Pulmonary artery endothelial cell (primary cell): ENCODE measurements at regions not wholly inside any gene's neighbourhood (a gene's known extent, or its start where the extent isn't known, plus 50 kb on each side); places are given as distances from the start of the nearest gene placed in this dataset.

Experiments
- DNase-seq: peaks from one replicate; pipeline ENCODE4 v3.0.0-alpha.2; 2011; ENCODE audit warnings: low read depth, low spot score

- no peak for DNase-seq
Observed at GRCh38 chr6:50217841-50218240, 168.1 kb upstream of the DEFB112 start.

- DNase-seq, result no peak
Observed at GRCh38 chr6:50236164-50236563, 186.4 kb upstream of the DEFB112 start.

- no peak for DNase-seq
Observed at GRCh38 chr6:50239853-50240252, 190.1 kb upstream of the DEFB112 start.

- DNase-seq, result no peak
Observed at GRCh38 chr6:50240986-50241385, 191.3 kb upstream of the DEFB112 start.

GRCh38 chr6:50249493-50249892 lies 199.8 kb upstream of the DEFB112 start:
- no peak for DNase-seq

- no peak for DNase-seq
Observed at GRCh38 chr6:50257322-50257721, 207.6 kb upstream of the DEFB112 start.

- DNase-seq, result no peak
Observed at GRCh38 chr6:50259903-50260302, 210.2 kb upstream of the DEFB112 start.

- DNase-seq, result no peak
Observed at GRCh38 chr6:50264995-50265571, 215.4 kb upstream of the DEFB112 start.

- no peak for DNase-seq
Observed at GRCh38 chr6:50270415-50270814, 220.7 kb upstream of the DEFB112 start.

- no peak for DNase-seq
Observed at GRCh38 chr6:50271266-50271665, 221.5 kb upstream of the DEFB112 start.

- DNase-seq, result no peak
Observed at GRCh38 chr6:50271817-50272216, 222.1 kb upstream of the DEFB112 start.

GRCh38 chr6:50272611-50273010 lies 222.9 kb upstream of the DEFB112 start:
- DNase-seq, result no peak

GRCh38 chr6:50276771-50277261 lies 227.1 kb upstream of the DEFB112 start:
- DNase-seq, result no peak

GRCh38 chr6:50277774-50278173 lies 228.0 kb upstream of the DEFB112 start:
- no peak for DNase-seq

- DNase-seq, result no peak
Observed at GRCh38 chr6:50278663-50279062, 228.9 kb upstream of the DEFB112 start.

- DNase-seq, result no peak
Observed at GRCh38 chr6:50285735-50286134, 236.0 kb upstream of the DEFB112 start.

- DNase-seq, result no peak
Observed at GRCh38 chr6:50288241-50288640, 238.5 kb upstream of the DEFB112 start.

- DNase-seq, result no peak
Observed at GRCh38 chr6:50288881-50289280, 239.2 kb upstream of the DEFB112 start.

GRCh38 chr6:50289366-50289765 lies 239.6 kb upstream of the DEFB112 start:
- DNase-seq, result no peak

- DNase-seq, result no peak
Observed at GRCh38 chr6:50301307-50301706, 251.6 kb upstream of the DEFB112 start.

- DNase-seq, result no peak
Observed at GRCh38 chr6:50305660-50306059, 255.9 kb upstream of the DEFB112 start.

- no peak for DNase-seq
Observed at GRCh38 chr6:50318536-50318935, 268.8 kb upstream of the DEFB112 start.

GRCh38 chr6:50330347-50330746 lies 280.6 kb upstream of the DEFB112 start:
- DNase-seq, result no peak

- DNase-seq, result no peak
Observed at GRCh38 chr6:50330963-50331362, 281.2 kb upstream of the DEFB112 start.
